Spleen (tissue), 7 donors: ENCODE measurements at regions not wholly inside any gene's neighbourhood (a gene's known extent, or its start where the extent isn't known, plus 50 kb on each side); places are given as distances from the start of the nearest gene placed in this dataset.

Experiments
- CTCF ChIP-seq, 11 experiments: fragments of 200-600 bp in 7 of 11; fragments of 450-650 bp in 4 of 11; sonication (generic) in 4 of 11; IDR thresholded peaks in 8 of 11; conservative IDR thresholded peaks in 3 of 11; 1 replicate in 7 of 11; 2 replicates in 4 of 11; pipeline versions ENCODE4 v1.4.0 to v1.8.0; 2016 to 2021; ENCODE audit warnings: antibody characterized with exemption in 11 of 11, inconsistent platforms in 4 of 11, mild to moderate bottlenecking in 1 of 11
- POLR2A ChIP-seq, 3 donors: fragments of 450-650 bp; IDR thresholded peaks; one replicate each; pipeline ENCODE4 v1.5.1; 2017; ENCODE audit warnings: antibody characterized with exemption in 3 of 3, mild to moderate bottlenecking in 1 of 3
- POLR2AphosphoS5 ChIP-seq, 3 donors: sonication (generic); formaldehyde crosslinking; IDR thresholded peaks; one replicate each; pipeline ENCODE4 v1.5.1; 2017; ENCODE audit warnings: antibody characterized with exemption in 3 of 3
- donor health status: DM: no; HTN: no; CAD: no; lungs with moderate emphysema.
- donor health status: DM: no; HTN: no; CAD: no.
- donor health status: DM: no; HTN: no; CAD: no.

GRCh38 chr1:163604896-163605295, 283.1 kb downstream of the NUF2 start:
- TF ChIP-seq POLR2A (IDR thresholded peaks at IDR 0.05) (no peak), CTCF (IDR thresholded peaks at IDR 0.05 in 8 of 11, conservative IDR thresholded peaks at IDR 0.05 in 3 of 11) (no peak), POLR2AphosphoS5 (IDR thresholded peaks at IDR 0.05) (no peak)
